ENCODE measurements at regions not wholly inside any gene's neighbourhood (a gene's known extent, or its start where the extent isn't known, plus 50 kb on each side); places are given as distances from the start of the nearest gene placed in this dataset.
"Not testable (repeated sequence)": the region's sequence is repeated elsewhere in the genome, so short reads cannot be mapped to it uniquely, and the experiment has no call there.

DNA sequence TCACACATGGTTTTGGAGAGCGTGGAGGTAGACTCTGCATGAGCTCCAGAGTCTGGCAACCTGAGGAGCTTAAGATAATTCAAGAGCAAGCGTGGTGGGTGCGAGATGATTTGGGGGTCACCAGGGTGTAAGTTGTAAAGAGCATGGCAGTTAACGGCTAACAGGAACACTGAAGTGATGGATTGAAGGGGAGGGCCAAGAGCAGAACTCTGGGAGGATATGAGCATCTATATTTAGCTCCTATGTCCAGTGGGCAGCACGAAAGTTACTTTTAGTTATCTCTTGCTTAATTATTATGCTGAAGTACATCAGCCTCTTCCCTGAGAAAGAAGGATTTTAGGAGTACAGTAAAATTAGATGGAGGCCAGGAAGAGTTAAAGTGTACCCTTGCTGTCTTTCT is 231.9 kb upstream of the HAND2 start:
- DNase-seq (ENCODE audit: low spot score), result no peak

DNA sequence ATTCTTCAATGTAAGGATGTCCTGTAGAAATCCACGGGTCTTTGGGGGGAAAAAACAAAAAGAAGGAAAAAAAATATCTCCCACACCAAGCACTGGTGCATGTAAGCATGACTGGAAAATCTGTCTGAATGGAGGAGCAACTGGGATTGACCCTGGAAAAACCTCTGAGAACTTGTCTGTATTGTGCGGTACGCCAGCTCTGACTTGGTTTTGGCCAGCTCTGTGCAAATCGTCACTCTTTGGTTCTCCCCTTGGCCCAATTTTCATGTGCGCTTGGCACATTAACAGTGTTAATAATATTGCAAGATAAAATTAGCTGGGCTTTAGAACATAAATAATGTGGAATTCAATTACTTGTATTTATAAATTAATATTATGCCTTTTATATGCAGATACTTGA is 231.2 kb upstream of the HAND2 start:
- DNase-seq (ENCODE audit: low spot score), result no peak

DNA sequence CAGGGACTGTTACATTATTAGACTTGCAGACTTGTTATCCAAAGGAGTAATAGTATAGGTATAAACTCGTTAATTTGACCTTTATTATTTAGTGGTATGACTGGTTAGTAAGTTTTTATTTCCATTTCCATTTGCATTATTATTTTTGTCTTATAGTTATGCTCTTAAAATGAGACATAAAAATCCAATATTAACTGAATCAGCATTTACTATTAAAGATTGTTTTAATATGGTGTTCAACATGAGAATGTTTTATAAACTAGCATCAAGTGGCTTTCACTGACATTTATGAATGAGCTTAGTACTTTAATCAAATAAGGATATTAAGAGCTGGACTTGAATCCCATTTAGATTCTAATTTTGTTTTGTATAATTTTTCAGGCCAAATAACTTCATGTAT is 228.1 kb upstream of the HAND2 start:
- no peak for DNase-seq (ENCODE audit: low spot score)

DNA sequence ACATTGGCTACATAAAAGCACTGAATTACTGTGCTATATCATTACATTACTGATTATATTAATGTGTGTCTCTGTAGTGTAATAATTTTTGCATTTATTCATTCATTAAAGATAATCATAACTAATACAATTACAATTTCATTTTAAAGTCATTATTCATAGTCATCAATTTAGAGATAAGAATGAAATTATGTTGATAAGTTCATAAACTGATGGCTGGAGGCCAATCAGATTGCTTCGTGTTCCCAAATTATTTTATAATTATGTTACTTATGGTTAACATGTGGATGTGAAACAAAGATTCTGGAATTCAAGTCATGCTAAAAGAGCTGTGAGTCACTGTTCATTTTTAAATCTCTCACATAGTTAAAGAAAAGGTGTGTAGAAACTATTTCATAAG is 223.4 kb upstream of the HAND2 start:
- no peak for DNase-seq (ENCODE audit: low spot score)

DNA sequence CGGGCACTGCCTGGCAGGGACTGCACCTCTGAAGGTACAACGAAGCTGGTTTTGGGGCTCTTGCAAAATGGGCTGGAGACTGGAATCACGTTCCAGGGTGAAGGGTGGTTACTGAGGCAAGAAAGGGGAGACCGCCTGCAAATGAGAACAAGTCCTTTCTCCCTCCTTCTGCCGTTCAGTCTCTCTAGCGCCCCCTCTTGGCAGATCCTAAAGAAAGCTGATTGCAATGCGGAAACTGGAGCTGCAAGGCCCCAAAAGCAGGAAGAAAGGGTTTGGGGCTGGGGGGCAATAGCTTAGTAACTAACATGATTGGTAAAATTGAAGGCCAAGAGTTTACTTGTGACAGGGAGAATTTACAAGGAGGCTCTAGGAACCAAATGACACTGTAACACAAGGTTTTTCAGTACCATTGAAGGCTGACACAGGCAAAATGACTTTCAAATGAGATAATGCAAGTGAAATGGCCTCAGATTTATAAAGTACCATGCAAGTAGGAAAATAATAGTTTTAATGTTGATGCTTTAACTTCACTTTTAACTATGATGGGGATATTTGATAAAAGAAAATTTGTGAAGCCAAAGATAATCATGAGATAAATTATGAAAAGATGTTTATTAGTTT is 222.7 kb upstream of the HAND2 start:
- peak; percentile 67 for DNase-seq (ENCODE audit: low spot score)

DNA sequence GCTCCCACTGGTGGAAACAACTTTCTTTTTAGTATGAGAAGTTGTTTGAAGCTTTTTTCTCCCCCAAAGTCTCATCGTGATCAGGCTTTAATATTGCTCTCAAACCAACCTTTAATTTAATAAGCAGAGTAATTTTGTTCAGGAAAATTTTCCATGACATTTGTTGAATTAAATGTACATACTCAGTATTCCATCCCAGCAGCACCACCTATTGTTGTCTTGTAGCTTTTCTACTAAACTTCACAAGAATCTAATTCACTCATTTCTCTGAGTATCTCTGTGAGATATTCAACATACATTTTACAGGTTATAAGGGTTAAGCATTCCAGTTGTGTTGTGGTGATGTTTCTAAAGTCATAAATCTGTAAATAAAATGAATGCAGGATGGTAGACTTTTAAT is 218.3 kb upstream of the HAND2 start:
- no peak for DNase-seq (ENCODE audit: low spot score)

DNA sequence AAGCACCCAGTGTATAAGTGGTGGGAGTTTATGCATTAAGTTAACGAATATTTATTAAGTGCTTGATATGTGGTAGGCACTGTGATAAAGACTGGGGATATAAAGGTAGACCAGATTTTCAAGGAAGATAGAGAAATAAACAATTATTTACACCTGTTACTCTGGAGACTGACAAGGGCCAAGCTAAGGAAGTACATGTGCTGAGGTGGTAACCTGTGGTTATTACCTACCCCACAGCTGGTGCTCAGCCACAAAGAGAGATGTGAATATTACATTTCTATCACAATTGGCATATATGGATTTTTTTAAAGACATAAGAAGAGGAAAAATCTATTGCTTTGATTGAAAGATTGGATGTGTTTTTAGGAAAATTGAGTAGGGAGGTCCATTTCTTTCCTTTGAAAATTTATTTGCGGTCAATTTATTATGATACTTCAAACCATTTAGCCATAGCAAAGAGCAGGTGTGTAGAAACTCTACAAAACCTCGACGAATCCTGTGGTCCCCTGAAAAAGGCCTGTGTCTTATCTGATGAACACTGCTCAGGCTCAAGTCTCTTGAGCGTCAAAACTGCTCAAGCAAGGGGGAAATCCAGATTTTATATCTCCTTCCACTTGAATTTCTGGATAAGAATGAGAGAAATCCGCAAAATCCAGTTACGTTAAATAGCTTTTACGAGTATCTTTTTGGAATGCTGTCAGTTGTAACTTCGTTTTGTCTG is 217.7 kb upstream of the HAND2 start:
- DNase-seq (ENCODE audit: low spot score), result no peak

DNA sequence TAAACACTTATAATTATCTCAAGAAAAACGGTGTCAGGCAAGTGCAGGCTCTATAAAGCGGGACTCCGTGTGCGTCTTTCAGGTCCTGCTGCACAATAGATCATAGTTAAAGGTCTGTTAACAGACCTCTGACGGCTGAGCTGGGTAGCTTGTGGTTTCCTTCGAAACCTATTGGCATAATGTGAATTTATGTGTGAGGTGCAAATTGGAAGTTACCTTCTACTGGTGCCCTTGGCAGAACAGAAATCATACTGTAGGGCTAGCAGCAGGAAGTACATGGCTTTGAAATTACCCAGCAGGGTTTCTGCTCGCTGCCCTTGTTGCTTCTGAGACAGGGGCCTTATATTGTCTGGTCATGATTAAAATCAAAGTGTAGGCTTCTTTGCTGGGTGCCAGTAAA is 216.4 kb upstream of the HAND2 start:
- no peak for DNase-seq (ENCODE audit: low spot score)

DNA sequence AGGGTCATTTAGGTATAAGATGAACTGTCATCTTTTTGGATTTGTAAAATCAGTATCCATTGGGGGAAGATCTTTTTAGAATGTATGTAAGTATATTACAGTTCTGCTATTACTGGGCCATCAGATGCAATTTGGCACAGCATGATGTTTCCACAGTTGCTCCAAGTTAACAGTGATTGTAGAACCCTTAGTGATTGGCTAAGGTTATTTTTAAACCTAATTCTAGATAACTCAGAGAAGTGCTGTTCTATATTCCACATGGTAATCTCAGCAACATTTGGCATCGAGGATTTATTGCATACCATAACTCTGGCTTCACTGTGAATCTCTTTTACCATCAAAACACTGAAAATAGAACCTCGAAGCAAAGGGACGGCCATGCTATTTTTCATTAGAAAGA is 215.7 kb upstream of the HAND2 start:
- DNase-seq (ENCODE audit: low spot score), result no peak

DNA sequence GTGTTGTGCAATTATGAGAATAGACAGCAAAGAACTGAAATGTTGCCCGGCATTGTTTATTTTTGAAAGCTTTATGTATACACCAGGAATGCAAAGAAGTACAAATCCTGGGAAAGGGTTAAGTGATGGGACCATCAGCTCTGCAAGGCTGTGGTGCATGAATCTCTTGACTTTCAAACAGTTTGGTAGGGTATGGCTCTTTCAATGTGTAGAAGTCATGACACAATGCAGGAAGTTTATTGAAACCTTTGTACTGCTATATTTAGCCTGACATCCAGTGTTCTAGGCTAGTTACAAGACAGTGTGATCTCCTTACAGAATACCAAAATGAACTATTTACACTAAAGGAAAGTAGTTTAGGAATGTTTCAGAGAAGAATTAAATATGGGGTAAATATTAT is 206.8 kb upstream of the HAND2 start:
- DNase-seq (ENCODE audit: low spot score), result no peak

DNA sequence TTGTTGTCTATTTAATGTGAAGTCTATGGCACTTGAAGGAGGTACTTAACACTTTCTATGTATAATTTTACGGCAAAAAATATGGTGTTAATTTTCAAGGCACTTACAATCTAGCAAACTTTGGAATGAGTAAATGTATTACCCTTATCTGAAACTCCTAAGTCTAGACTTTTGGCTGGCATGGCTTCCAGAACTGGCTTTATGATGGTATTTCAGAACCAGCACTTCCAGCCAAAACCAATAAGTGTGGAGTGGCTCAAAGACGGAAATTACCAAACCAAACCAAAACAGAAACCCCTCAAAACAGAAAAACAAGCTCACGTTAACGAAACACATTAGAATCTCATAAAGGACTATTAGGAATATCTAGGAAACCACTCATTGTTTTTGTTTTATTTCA is 205.6 kb upstream of the HAND2 start:
- no peak for DNase-seq (ENCODE audit: low spot score)

DNA sequence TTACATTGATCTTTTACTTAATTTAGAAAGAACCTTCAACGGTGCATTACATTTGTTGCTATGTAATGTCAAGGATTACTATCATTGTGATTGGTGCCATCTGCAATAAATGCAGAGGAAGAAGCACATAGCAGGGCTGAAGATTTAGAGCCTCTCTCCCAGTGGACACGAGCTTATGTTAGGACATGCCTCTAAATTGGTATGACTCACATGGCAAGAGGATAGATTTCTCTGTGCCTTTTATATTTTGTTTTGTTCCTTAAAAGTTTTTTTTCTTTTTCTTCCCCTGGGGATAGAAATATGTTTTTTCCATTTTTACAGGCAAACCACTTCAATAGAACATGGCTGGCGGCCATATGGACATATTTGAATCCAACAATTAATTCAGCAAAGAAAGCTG is 205.0 kb upstream of the HAND2 start:
- DNase-seq (ENCODE audit: low spot score), result no peak

DNA sequence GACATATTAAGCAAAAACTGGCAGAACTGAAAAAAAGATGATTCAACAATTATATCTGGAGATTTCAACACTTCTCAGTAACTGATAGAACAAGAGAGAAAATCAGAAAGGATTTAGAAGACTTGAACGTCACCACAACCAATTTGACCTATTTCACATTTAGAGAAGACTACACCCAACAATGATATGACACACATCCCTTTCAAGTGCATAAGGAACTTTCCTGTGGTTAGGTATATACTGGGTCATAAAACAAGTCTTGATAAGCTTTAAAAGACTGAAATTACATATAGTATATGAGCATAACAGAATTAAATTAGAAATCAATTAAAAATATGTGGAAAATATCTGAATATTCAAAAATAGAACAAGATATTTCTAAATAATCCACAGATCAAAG is 201.2 kb upstream of the HAND2 start:
- DNase-seq (ENCODE audit: low spot score), result no peak

DNA sequence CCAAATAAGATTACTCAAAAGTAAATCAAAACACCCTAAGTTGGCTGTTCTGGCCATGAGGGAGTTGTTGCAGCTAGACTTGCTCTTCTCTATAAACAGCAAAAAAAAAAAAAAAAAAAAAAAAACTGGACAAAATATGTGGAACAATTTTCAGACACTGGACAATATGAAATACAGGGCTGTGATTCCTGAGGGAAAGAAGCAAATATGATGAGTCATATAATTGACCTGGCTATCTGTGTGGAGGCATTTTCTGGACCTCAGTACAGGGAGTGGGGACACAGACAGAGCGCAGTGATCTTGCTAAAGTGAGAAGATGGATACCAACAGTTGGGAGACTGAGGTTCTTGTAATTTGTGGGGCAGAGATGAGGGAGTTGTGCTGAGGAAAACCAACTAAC is 192.0 kb upstream of the HAND2 start:
- DNase-seq (ENCODE audit: low spot score), result no peak

DNA sequence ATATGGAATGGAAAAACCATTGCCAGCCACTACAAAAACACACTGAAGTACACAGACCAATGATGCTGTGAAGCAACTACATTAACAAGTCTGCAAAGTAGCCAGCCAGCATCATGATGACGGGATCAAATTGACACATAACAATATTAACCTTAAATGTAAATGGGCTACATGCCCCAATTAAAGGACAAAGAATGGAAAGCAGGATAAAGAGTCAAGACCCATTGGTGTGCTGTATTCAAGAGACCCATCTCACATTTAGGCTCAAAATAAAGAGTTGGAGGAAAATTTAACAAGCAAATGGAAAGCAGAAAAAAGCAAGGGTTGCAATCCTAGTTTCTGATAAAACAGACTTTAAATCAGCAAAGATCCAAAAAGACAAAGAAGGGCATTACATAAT is 188.5 kb upstream of the HAND2 start:
- DNase-seq (ENCODE audit: low spot score), result not testable (repeated sequence)

DNA sequence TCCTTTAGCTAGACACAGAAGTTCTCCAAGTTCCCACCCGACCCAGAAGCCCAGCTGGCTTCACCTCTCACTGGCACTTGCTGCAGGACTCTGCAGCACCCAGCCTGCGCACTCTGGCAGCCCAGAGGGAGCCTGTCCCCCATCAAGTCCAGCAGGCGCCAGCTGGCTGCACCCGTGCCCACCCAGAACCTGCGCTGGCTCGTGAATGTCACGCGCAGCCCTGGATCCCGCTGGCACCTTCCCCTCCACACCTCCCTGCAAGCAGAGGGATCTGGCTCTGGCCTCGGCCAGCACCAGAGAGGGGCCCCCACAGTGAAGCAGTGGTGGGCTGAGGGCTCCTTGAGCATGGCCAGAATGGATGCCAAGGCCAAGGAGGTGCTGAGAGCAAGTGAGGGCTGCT is 187.6 kb upstream of the HAND2 start:
- no peak for DNase-seq (ENCODE audit: low spot score)

DNA sequence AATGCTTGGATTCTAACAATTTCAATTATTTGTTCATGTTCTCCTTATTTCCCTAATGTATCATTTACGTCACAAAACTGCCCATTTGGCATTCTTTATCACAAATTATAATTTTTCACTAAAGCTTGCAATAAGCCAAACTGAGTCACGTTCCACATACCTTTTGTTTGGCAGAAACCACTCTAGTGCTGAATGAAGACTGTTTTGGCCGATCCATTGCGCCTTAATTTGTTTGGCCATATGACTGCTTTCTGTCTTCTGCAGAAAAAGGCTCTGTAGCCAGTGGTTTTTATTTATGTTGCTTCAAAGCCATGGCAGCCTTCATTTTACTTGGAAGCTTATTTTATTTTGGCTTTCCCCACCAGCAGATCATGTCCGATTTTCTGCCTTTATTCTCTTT is 184.4 kb upstream of the HAND2 start:
- no peak for DNase-seq (ENCODE audit: low spot score)

DNA sequence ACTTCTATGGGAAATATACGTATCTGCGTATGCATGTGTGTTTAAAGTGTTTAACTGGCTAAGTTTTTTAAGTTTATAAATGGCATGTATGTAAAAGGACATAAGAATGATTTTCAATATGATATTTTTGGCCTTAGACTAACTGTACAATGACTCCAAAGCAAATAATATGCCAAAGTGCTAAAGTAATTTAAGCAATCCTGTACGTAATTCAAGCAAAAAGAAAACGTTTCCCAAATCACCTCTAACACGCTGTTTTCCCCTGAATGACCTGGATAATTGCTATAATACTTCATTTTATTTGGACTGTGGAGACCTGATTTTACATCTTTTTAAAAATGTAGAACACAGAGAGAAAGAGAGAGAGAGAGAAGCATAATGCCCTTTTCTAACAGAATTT is 183.0 kb upstream of the HAND2 start:
- no peak for DNase-seq (ENCODE audit: low spot score)

DNA sequence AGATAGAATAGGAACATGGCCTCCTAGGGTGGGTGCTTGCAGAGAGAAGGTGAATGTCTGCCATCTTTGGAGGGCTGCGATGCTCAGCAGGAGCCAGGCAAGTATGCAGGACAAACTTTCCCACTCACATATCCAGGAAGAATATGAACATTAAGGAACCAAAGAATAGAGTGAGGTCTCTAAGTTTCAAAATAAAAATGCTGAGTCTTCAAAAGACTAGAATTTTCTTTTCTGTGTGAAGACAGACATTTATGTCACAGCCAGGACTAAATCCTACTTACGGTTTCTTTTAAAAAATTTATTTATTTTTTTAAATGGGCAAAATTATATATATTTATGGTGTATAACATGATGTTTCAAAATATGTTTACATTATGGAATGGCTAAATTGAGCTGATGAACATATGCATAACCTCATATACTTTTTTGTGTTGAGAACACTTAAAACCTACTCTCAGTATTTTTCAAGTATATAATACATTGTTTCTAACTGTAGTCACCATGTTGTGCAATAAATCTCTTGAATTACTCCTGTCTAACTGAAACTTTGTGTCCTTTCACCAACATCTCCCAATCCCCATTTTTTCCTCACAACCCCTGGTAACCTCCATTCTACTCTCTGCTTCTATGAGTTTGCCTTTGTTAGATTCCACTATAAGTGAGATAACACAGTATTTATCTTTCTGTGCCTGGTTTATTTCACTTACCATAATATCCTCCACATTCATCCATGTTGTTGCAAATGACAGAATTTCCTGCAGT is 177.8 kb upstream of the HAND2 start:
- DNase-seq (ENCODE audit: low spot score), result no peak

DNA sequence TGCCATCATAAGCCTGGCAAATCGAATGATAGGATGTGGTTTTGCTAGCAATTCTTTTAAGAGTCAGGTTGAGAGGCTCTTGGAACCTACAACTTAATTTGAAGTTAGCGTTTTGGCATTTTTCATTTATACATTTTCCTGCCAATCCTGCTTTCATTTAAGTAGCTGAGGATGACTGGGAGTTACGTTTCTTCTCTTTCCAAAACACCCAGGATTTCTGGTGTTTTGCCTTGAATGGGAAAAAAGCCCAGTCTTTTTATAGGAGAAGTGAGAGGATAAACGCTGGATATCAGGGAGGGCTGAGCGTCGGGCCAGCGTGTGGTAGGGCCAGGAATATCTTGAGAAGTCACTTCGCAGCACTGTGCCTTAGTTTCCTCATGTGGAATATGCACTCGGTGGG is 174.2 kb upstream of the HAND2 start:
- DNase-seq (ENCODE audit: low spot score), result no peak

DNA sequence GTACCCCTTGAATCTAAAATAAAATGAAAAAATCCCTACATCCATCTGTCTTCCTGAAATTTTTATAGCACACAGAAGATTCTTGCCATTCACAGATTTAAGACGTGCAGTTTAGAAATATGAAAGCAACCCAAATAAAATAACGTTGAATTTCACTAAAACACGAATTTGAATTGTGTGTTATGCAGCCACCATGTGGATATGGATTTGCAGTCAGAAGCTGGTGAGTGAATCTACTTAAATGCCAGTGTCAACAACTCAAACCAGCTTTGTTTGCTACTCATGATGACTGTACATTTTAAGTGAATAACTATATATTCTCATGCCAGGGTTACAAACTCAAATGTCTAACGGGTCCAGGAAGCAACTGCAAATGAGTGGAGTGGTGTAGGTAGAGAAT is 173.0 kb upstream of the HAND2 start:
- DNase-seq (ENCODE audit: low spot score), result no peak

DNA sequence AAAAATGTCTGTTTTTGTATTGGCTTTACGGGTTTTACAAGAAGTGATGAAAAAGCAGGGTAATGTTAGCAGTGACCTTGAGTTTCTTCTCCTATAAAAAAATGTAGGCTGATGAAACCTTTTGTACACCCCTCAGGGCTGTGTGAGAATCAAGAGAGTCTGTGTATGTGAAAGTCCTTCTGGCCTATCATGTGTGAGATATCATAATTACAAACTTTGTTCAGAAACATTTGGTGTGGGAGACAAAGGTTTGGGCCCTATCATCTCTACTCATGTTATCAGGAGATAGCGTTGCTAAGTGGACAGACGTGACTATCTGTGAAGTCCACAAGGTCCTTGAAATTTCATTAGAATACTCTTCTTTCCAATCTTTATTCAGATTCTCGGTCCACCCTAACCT is 170.6 kb upstream of the HAND2 start:
- DNase-seq (ENCODE audit: low spot score), result no peak

DNA sequence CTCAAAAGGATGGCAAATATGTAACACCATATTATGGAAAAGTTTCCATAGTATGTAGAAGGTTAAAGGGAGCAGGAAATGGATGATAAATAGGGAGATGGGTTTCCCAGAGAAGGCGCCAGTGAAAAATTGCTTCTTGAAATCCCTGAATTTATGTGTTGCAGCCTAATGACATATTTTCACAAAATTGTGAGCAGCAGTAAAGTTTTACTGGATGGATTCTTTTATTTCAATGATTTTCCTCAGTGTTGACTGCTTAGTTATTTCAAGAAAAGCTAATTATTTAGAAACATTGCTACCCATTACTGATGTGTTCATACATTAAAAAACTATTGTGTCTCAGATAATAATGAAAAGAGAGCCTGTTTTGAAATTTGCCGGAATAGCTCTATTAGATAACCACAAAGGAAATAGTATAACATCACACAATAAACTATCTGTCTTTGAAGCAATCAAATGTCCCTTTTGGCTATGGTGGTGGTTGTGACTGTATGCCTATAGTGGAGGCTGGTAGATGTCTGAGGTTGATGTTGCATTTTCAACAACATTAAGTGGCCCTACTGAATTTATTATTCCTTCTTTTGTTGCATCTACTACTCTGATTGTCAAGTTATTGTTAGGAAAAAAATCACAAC is 169.9 kb upstream of the HAND2 start:
- no peak for DNase-seq (ENCODE audit: low spot score)
